ENCODE measurements at regions not wholly inside any gene's neighbourhood (a gene's known extent, or its start where the extent isn't known, plus 50 kb on each side); places are given as distances from the start of the nearest gene placed in this dataset.

DNA sequence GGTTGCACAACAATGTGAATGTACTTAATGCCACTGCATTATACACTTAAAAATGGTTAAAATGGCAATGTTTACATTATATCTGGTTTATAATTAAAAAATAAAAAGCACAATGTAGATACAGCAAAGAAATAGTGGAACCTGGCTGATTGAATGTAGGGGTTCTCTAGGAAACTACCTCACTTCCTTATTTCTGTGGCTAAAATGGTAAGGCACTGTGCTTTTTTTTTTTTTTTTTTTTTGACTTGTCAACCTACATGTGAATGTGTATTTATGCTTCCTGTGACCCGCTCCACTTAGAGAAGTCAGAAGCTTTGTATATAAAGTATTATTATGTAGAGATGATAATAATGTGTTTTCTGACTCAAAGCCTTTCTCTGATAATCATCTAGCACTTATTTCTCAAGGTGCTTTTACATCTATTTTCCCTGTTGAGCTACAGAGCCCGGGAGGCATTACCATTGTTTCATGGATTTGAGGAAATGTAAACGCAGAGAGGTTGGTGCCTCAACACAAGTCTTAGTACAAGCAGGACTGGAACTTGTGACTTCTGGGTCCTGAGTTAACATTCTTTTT, 55.0 kb downstream of the SOX4 start:
- H3K4me3 Mint-ChIP-seq = no peak overlapping the region

DNA sequence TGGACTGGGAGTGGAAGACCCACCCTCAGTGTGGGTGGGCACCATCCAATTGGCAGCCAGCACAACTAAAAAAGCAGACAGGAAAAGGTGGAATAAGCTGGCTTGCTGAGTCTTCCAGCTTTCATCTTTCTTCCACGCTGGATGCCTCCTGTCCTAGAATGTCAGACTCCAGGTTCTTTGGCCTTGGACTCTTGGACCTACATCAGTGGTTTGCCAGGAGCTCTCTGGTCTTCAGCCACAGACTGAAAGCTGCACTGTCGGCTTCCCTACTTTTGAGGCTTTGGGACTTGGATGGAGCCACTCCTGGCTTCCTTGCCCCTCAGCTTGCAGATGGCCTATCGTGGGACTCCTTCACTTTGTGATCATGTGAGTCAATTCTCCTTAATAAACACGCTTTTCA, 59.8 kb downstream of the SOX4 start:
- Mint-ChIP-seq H3K4me1 (peaks cover 10% of the 10 kb centered on the region), H3K9me3 (peaks cover 29% of the 10 kb centered on the region), H3K4me3 (no peak overlapping the region), H3K27me3 (ENCODE audit: low read depth, poor library complexity) (no peaks in the 10 kb centered on the region), H3K36me3 (ENCODE audit: low read depth) (peaks cover 12% of the 10 kb centered on the region), H3K27ac (no peak overlapping the region)
- DNase-seq = no peak
- TF ChIP-seq, protein P1, sequence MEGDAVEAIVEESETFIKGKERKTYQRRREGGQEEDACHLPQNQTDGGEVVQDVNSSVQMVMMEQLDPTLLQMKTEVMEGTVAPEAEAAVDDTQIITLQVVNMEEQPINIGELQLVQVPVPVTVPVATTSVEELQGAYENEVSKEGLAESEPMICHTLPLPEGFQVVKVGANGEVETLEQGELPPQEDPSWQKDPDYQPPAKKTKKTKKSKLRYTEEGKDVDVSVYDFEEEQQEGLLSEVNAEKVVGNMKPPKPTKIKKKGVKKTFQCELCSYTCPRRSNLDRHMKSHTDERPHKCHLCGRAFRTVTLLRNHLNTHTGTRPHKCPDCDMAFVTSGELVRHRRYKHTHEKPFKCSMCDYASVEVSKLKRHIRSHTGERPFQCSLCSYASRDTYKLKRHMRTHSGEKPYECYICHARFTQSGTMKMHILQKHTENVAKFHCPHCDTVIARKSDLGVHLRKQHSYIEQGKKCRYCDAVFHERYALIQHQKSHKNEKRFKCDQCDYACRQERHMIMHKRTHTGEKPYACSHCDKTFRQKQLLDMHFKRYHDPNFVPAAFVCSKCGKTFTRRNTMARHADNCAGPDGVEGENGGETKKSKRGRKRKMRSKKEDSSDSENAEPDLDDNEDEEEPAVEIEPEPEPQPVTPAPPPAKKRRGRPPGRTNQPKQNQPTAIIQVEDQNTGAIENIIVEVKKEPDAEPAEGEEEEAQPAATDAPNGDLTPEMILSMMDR (IDR thresholded peaks at IDR 0.05) = no peak

More for the DNA sequence above, 55.0 kb downstream of the SOX4 start:
- H3K36me3 Mint-ChIP-seq (ENCODE audit: low read depth) = peaks cover 12% of the 10 kb centered on the region
- H3K27me3 Mint-ChIP-seq (ENCODE audit: low read depth, poor library complexity) = no peaks in the 10 kb centered on the region
- peaks cover 35% of the 10 kb centered on the region for H3K9me3 Mint-ChIP-seq
- TF ChIP-seq, protein P1 (IDR thresholded peaks at IDR 0.05) = no peak
- no peak for DNase-seq
- no peak overlapping the region for H3K27ac Mint-ChIP-seq
- peaks cover 6% of the 10 kb centered on the region for H3K4me1 Mint-ChIP-seq

DNA sequence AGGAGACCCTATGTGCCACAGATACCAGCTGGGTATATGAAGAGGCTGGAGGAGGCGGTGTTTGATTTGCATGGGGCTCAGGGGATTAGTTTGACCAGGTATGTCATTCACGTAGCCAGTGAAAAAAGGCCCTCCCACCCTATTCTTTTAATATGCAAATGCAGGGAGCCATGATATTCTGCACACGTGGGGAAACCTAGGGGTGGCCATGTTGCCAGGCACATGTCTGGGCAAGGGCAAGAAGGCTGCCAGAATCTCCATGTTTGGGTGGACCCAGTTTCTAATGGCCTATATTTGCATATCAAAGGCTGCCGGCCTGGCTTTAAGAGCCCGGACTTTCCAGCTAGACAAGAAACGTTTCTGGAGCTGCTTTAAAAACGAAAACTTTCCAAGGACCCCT, 60.4 kb downstream of the SOX4 start:
- Mint-ChIP-seq H3K27me3 (ENCODE audit: low read depth, poor library complexity) (no peaks in the 10 kb centered on the region), H3K27ac (no peak overlapping the region), H3K36me3 (ENCODE audit: low read depth) (peaks cover 12% of the 10 kb centered on the region), H3K9me3 (peaks cover 34% of the 10 kb centered on the region), H3K4me3 (no peak overlapping the region), H3K4me1 (peaks cover 15% of the 10 kb centered on the region)
- no peak for DNase-seq
- TF ChIP-seq, protein P1 (IDR thresholded peaks at IDR 0.05) = no peak

DNA sequence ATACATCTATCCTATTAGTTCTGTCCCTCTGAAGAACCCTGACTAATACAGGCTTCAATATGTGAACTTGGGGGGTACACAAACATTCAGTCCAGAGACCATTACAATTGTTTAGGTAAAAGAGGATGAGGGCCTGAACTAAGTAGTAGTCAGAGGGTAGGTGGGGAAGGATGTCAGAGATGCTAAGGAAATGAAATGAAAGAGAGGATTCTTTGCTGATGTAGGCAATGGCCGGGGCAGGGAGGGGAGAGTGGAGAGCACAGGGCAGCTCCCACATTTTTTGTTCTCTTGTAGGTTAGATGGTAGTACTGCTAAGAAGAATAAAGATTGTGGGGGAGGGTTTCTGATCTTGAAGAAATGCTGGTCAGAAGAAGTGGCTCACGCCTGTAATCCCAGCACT, 60.8 kb downstream of the SOX4 start:
- no peaks in the 10 kb centered on the region for H3K27me3 Mint-ChIP-seq (ENCODE audit: low read depth, poor library complexity)
- TF ChIP-seq, protein P1 (IDR thresholded peaks at IDR 0.05) = no peak
- peaks cover 12% of the 10 kb centered on the region for H3K36me3 Mint-ChIP-seq (ENCODE audit: low read depth)
- DNase-seq = no peak
- H3K4me3 Mint-ChIP-seq = no peak overlapping the region
- H3K9me3 Mint-ChIP-seq = peaks cover 34% of the 10 kb centered on the region
- H3K4me1 Mint-ChIP-seq = peaks cover 15% of the 10 kb centered on the region
- H3K27ac Mint-ChIP-seq = no peak overlapping the region

DNA sequence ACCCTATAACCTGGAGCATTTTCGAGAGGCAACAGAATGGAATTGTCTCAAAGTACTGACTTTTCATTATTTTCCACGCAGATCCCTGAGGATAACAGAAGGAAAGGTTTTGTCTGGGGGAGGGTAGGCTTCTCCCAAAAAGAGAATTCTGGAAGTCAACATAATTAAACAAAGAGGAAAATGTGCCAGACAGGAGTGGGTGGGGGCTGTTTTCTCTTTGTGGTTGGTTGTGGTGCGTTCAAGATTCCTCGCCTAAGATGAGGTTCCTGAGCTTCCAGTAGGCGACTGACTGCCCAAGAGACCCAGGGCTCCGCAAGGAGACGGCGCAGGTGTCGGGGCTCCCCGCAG, 70.4 kb downstream of the SOX4 start:
- peaks cover 10% of the 10 kb centered on the region for H3K27me3 Mint-ChIP-seq (ENCODE audit: low read depth, poor library complexity)

More for the DNA sequence above, 70.4 kb downstream of the SOX4 start:
- peaks cover 4% of the 10 kb centered on the region for H3K9me3 Mint-ChIP-seq
- H3K4me1 Mint-ChIP-seq = peaks cover 46% of the 10 kb centered on the region
- TF ChIP-seq, protein P1 (IDR thresholded peaks at IDR 0.05) = no peak
- H3K4me3 Mint-ChIP-seq = peak overlapping the region; percentile 93
- no peak for DNase-seq
- H3K36me3 Mint-ChIP-seq (ENCODE audit: low read depth) = peaks cover 4% of the 10 kb centered on the region
- peak overlapping the region; percentile 93 for H3K27ac Mint-ChIP-seq
